Upper lobe of right lung (tissue), 1 donor: ENCODE measurements at regions not wholly inside any gene's neighbourhood (a gene's known extent, or its start where the extent isn't known, plus 50 kb on each side); places are given as distances from the start of the nearest gene placed in this dataset.

Source experiments
- ATAC-seq: fragments of 200-7000 bp; cut with Tn5 transposase; one replicate; pipeline ENCODE4 v1.9.1; 2020; ENCODE audit warnings: mild to moderate bottlenecking, moderate library complexity
- DNase-seq: peaks from one replicate; pipeline ENCODE4 v3.0.0-alpha.2; 2020
- H3K27ac ChIP-seq: fragments of 200-600 bp; one replicate; pipeline ENCODE4 v1.8.0; 2022
- H3K27me3 ChIP-seq: fragments of 200-600 bp; one replicate; pipeline ENCODE4 v1.8.0; 2022; ENCODE audit warnings: mild to moderate bottlenecking
- H3K36me3 ChIP-seq: fragments of 200-600 bp; one replicate; pipeline ENCODE4 v1.8.0; 2022
- H3K4me1 ChIP-seq: fragments of 200-600 bp; one replicate; pipeline ENCODE4 v1.8.0; 2022
- H3K4me3 ChIP-seq: fragments of 200-600 bp; one replicate; pipeline ENCODE4 v1.8.0; 2022; ENCODE audit warnings: mild to moderate bottlenecking
- H3K9me3 ChIP-seq: fragments of 200-600 bp; one replicate; pipeline ENCODE4 v1.8.0; 2022
- CTCF ChIP-seq: fragments of 200-600 bp; IDR thresholded peaks from one replicate; pipeline ENCODE4 v1.8.0; 2022; ENCODE audit warnings: antibody characterized with exemption
- intact Hi-C: fragments of 100-400 bp; cut with DNase I; formaldehyde crosslinking; loops from one replicate; pipeline ENCODE4 v1.11.0; 2022
- donor health status: DM: no; HTN: yes; CAD: no; lungs with severe emphysema.

- TF ChIP-seq CTCF: no peak
- no peak overlapping the region for H3K4me3 ChIP-seq
- no peaks in the 10 kb centered on the region for H3K36me3 ChIP-seq
- H3K9me3 ChIP-seq: no peaks in the 10 kb centered on the region
- DNase-seq (no peak), ATAC-seq (no peak)
- H3K27me3 ChIP-seq: no peaks in the 10 kb centered on the region
- no peak overlapping the region for H3K27ac ChIP-seq
- intact Hi-C loops: no loop called here
- peaks cover 5% of the 10 kb centered on the region for H3K4me1 ChIP-seq
Observed at GRCh38 chr3:178967177-178967532, 104.5 kb downstream of the ZMAT3 start.

GRCh38 chr3:178966299-178967176, 105.1 kb downstream of the ZMAT3 start:
- no peaks in the 10 kb centered on the region for H3K27me3 ChIP-seq
- TF ChIP-seq CTCF: peak; percentile 59
- no peaks in the 10 kb centered on the region for H3K36me3 ChIP-seq
- H3K4me1 ChIP-seq: peaks cover 5% of the 10 kb centered on the region
- ATAC-seq (no peak), DNase-seq (no peak)
- intact Hi-C loops: no loop called here
- no peaks in the 10 kb centered on the region for H3K9me3 ChIP-seq
- H3K27ac ChIP-seq: no peak overlapping the region
- H3K4me3 ChIP-seq: no peak overlapping the region

GRCh38 chr3:178964551-178964950, 107.1 kb downstream of the ZMAT3 start:
- no peak overlapping the region for H3K27ac ChIP-seq
- H3K36me3 ChIP-seq: no peaks in the 10 kb centered on the region
- no peak overlapping the region for H3K4me3 ChIP-seq
- ATAC-seq (no peak), DNase-seq (no peak)
- intact Hi-C loops: no loop called here
- no peaks in the 10 kb centered on the region for H3K9me3 ChIP-seq
- H3K27me3 ChIP-seq: no peaks in the 10 kb centered on the region
- peaks cover 5% of the 10 kb centered on the region for H3K4me1 ChIP-seq
- TF ChIP-seq CTCF: no peak

DNA sequence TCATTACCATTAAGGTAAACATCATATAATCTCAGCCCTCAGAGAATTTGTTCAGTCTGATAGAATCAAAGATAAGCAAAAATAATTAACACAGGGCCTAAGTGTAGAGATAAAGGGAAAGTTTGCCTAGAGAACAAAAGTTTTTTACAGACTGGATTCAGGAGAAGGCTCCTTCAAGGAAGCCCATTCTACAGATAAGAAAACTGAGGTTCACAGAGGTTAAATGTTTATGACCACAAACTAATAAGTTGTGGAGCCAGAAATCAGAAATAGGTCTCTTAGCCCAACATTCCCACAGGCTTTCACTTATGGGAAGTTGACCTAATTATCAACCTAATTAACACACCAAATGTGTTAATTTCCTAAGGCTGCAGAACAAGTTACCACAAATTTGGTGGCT, 110.7 kb downstream of the ZMAT3 start:
- Histone ChIP-seq H3K27me3 (no peaks in the 10 kb centered on the region), H3K9me3 (no peaks in the 10 kb centered on the region), H3K4me3 (no peak overlapping the region), H3K36me3 (no peaks in the 10 kb centered on the region), H3K27ac (no peak overlapping the region), H3K4me1 (no peaks in the 10 kb centered on the region)
- ATAC-seq: no peak
- no peak for DNase-seq
- intact Hi-C loops: no loop called here
- TF ChIP-seq CTCF: no peak

- Histone ChIP-seq H3K4me3 (no peak overlapping the region), H3K27me3 (no peaks in the 10 kb centered on the region), H3K27ac (no peak overlapping the region), H3K4me1 (no peaks in the 10 kb centered on the region), H3K9me3 (no peaks in the 10 kb centered on the region), H3K36me3 (no peaks in the 10 kb centered on the region)
- no peak for TF ChIP-seq CTCF
- no peak for ATAC-seq
- no peak for DNase-seq
- intact Hi-C loops: no loop called here
Observed at GRCh38 chr3:178960181-178960580, 111.4 kb downstream of the ZMAT3 start.
